WTC11 (cell line): ENCODE measurements at regions not wholly inside any gene's neighbourhood (a gene's known extent, or its start where the extent isn't known, plus 50 kb on each side); places are given as distances from the start of the nearest gene placed in this dataset.

Source experiments
- ATAC-seq: fragments of 200-7000 bp; cut with Tn5 transposase; 2 replicates; pipeline ENCODE4 v1.10.0; 2021; ENCODE audit warnings: mild to moderate bottlenecking, moderate library complexity
- CTCF ChIA-PET: fragments of 300-600 bp; sonication (Branson Sonifier 250); formaldehyde crosslinking; loops from one replicate; lab custom pipeline; 2021; ENCODE audit warnings: antibody characterized with exemption; lab: Charles Lee
- POLR2A ChIA-PET: fragments of 350-600 bp; sonication (Branson Sonifier 250); formaldehyde crosslinking; loops from one replicate; lab custom pipeline; 2021; ENCODE audit warnings: antibody characterized with exemption; lab: Charles Lee
- DNase-seq: peaks from one replicate; pipeline ENCODE4 v3.0.0; 2021; ENCODE audit warnings: low spot score
- H3K27ac Mint-ChIP-seq: 2 replicates; pipeline ENCODE4 v1.8.0; 2021; ENCODE audit warnings: mixed read lengths
- H3K27me3 Mint-ChIP-seq: 2 replicates; pipeline ENCODE4 v1.8.0; 2021; ENCODE audit warnings: low read depth, mild to moderate bottlenecking, moderate library complexity, mixed read lengths
- H3K36me3 Mint-ChIP-seq: 2 replicates; pipeline ENCODE4 v1.8.0; 2021; ENCODE audit warnings: mixed read lengths
- H3K4me1 Mint-ChIP-seq: 2 replicates; pipeline ENCODE4 v1.8.0; 2022; ENCODE audit warnings: mixed read lengths
- H3K4me3 Mint-ChIP-seq: 2 replicates; pipeline ENCODE4 v1.8.0; 2021; ENCODE audit warnings: mild to moderate bottlenecking, moderate library complexity, mixed read lengths
- H3K9me3 Mint-ChIP-seq: 2 replicates; pipeline ENCODE4 v1.8.0; 2021; ENCODE audit warnings: mixed read lengths
- ATF6 ChIP-seq: sonication (generic); formaldehyde crosslinking; IDR thresholded peaks from 2 replicates; pipeline ENCODE4 v1.8.1; 2023; ENCODE audit warnings: mild to moderate bottlenecking, missing genetic modification reagents
- FOXP4 ChIP-seq: sonication (generic); formaldehyde crosslinking; IDR thresholded peaks from 2 replicates; pipeline ENCODE4 v1.8.0; 2022; ENCODE audit warnings: mild to moderate bottlenecking, missing genetic modification reagents
- GRHL2 ChIP-seq: fragments of 250-450 bp; sonication (Bioruptor Pico); IDR thresholded peaks from 2 replicates; pipeline ENCODE4 v1.8.0; 2022; ENCODE audit warnings: mild to moderate bottlenecking, moderate library complexity; ENCODE audit not compliant: insufficient replicate concordance, severe bottlenecking
- KAT7 ChIP-seq: sonication (generic); formaldehyde crosslinking; IDR thresholded peaks from 2 replicates; pipeline ENCODE4 v1.8.1; 2023; ENCODE audit warnings: missing genetic modification reagents, mild to moderate bottlenecking, borderline replicate concordance
- OVOL2 ChIP-seq: fragments of 250-450 bp; sonication (Bioruptor Pico); IDR thresholded peaks from 2 replicates; pipeline ENCODE4 v1.9.0; 2021; ENCODE audit warnings: mild to moderate bottlenecking, borderline replicate concordance
- RELA ChIP-seq: sonication (generic); formaldehyde crosslinking; IDR thresholded peaks from 2 replicates; pipeline ENCODE4 v1.8.1; 2022; ENCODE audit warnings: missing genetic modification reagents, mild to moderate bottlenecking, borderline replicate concordance
- RORB ChIP-seq: fragments of 250-450 bp; sonication (Bioruptor Pico); IDR thresholded peaks from 2 replicates; pipeline ENCODE4 v1.9.0; 2021; ENCODE audit warnings: mild to moderate bottlenecking
- SMAD3 ChIP-seq: sonication (generic); formaldehyde crosslinking; IDR thresholded peaks from 2 replicates; pipeline ENCODE4 v1.8.0; 2022; ENCODE audit warnings: missing genetic modification reagents, mild to moderate bottlenecking, borderline replicate concordance
- TEAD1 ChIP-seq: sonication (generic); formaldehyde crosslinking; IDR thresholded peaks from 2 replicates; pipeline ENCODE4 v1.8.0; 2022; ENCODE audit warnings: mild to moderate bottlenecking, missing genetic modification reagents
- ZNF138 ChIP-seq: sonication (generic); formaldehyde crosslinking; conservative IDR thresholded peaks from 2 replicates; pipeline ENCODE4 v1.8.1; 2022; ENCODE audit warnings: mild to moderate bottlenecking, moderate library complexity, missing genetic modification reagents
- ZNF232 ChIP-seq: sonication (generic); formaldehyde crosslinking; IDR thresholded peaks from 2 replicates; pipeline ENCODE4 v1.8.0; 2022; ENCODE audit warnings: mild to moderate bottlenecking, missing genetic modification reagents
- ZNF263 ChIP-seq: sonication (generic); formaldehyde crosslinking; IDR thresholded peaks from 2 replicates; pipeline ENCODE4 v1.8.1; 2022; ENCODE audit warnings: low read depth, mild to moderate bottlenecking, moderate library complexity, missing genetic modification reagents
- ZNF416 ChIP-seq: fragments of 250-450 bp; sonication (Bioruptor Pico); IDR thresholded peaks from 2 replicates; pipeline ENCODE4 v1.9.0; 2021; ENCODE audit warnings: mild to moderate bottlenecking, inconsistent platforms
- ZNF425 ChIP-seq: fragments of 250-450 bp; sonication (Bioruptor Pico); conservative IDR thresholded peaks from 2 replicates; pipeline ENCODE4 v1.9.0; 2021; ENCODE audit warnings: mild to moderate bottlenecking
- ZSCAN18 ChIP-seq: fragments of 250-450 bp; sonication (Bioruptor Pico); IDR thresholded peaks from 2 replicates; pipeline ENCODE4 v2.1.2; 2022; ENCODE audit warnings: mild to moderate bottlenecking, moderate library complexity
- TF ChIP-seq, protein P1 (sequence below): sonication (generic); formaldehyde crosslinking; IDR thresholded peaks from 2 replicates; pipeline ENCODE4 v1.8.1; 2022; ENCODE audit warnings: mild to moderate bottlenecking, moderate library complexity, missing genetic modification reagents
- TF ChIP-seq, protein P2 (sequence below): sonication (generic); formaldehyde crosslinking; IDR thresholded peaks from 2 replicates; pipeline ENCODE4 v1.8.0; 2023; ENCODE audit warnings: mild to moderate bottlenecking, missing genetic modification reagents
- TF ChIP-seq, protein P3 (sequence below): sonication (generic); formaldehyde crosslinking; IDR thresholded peaks from 2 replicates; pipeline ENCODE4 v1.8.1; 2022; ENCODE audit warnings: missing genetic modification reagents, borderline replicate concordance
- TF ChIP-seq, protein P4 (sequence below): sonication (generic); formaldehyde crosslinking; conservative IDR thresholded peaks from 2 replicates; pipeline ENCODE4 v1.8.1; 2022; ENCODE audit warnings: mild to moderate bottlenecking, missing genetic modification reagents

- TF ChIP-seq RELA (CRISPR knock-in tag): no peak
- TF ChIP-seq OVOL2 (CRISPR knock-in tag): no peak
- no peak for TF ChIP-seq ZNF263
- no peak for TF ChIP-seq ZNF232
- no peak for TF ChIP-seq ZNF138
- TF ChIP-seq ATF6 (CRISPR knock-in tag): no peak
- no peak for TF ChIP-seq ZNF416
- no peak for TF ChIP-seq FOXP4 (CRISPR knock-in tag)
- TF ChIP-seq ZNF425: no peak
- TF ChIP-seq, protein P1, sequence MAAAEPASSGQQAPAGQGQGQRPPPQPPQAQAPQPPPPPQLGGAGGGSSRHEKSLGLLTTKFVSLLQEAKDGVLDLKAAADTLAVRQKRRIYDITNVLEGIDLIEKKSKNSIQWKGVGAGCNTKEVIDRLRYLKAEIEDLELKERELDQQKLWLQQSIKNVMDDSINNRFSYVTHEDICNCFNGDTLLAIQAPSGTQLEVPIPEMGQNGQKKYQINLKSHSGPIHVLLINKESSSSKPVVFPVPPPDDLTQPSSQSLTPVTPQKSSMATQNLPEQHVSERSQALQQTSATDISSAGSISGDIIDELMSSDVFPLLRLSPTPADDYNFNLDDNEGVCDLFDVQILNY (CRISPR knock-in tag): no peak
- no peak for TF ChIP-seq KAT7
- TF ChIP-seq, protein P2, sequence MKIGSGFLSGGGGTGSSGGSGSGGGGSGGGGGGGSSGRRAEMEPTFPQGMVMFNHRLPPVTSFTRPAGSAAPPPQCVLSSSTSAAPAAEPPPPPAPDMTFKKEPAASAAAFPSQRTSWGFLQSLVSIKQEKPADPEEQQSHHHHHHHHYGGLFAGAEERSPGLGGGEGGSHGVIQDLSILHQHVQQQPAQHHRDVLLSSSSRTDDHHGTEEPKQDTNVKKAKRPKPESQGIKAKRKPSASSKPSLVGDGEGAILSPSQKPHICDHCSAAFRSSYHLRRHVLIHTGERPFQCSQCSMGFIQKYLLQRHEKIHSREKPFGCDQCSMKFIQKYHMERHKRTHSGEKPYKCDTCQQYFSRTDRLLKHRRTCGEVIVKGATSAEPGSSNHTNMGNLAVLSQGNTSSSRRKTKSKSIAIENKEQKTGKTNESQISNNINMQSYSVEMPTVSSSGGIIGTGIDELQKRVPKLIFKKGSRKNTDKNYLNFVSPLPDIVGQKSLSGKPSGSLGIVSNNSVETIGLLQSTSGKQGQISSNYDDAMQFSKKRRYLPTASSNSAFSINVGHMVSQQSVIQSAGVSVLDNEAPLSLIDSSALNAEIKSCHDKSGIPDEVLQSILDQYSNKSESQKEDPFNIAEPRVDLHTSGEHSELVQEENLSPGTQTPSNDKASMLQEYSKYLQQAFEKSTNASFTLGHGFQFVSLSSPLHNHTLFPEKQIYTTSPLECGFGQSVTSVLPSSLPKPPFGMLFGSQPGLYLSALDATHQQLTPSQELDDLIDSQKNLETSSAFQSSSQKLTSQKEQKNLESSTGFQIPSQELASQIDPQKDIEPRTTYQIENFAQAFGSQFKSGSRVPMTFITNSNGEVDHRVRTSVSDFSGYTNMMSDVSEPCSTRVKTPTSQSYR: no peak
- no peak for TF ChIP-seq ZSCAN18
- TF ChIP-seq TEAD1 (CRISPR knock-in tag): no peak
- TF ChIP-seq SMAD3 (CRISPR knock-in tag): no peak
- no peak for TF ChIP-seq GRHL2
- TF ChIP-seq, protein P3, sequence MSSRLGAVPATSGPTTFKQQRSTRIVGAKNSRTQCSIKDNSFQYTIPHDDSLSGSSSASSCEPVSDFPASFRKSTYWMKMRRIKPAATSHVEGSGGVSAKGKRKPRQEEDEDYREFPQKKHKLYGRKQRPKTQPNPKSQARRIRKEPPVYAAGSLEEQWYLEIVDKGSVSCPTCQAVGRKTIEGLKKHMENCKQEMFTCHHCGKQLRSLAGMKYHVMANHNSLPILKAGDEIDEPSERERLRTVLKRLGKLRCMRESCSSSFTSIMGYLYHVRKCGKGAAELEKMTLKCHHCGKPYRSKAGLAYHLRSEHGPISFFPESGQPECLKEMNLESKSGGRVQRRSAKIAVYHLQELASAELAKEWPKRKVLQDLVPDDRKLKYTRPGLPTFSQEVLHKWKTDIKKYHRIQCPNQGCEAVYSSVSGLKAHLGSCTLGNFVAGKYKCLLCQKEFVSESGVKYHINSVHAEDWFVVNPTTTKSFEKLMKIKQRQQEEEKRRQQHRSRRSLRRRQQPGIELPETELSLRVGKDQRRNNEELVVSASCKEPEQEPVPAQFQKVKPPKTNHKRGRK (CRISPR knock-in tag): no peak
- TF ChIP-seq, protein P4, sequence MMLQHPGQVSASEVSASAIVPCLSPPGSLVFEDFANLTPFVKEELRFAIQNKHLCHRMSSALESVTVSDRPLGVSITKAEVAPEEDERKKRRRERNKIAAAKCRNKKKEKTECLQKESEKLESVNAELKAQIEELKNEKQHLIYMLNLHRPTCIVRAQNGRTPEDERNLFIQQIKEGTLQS (CRISPR knock-in tag): no peak
- TF ChIP-seq RORB (CRISPR knock-in tag): no peak
- DNase-seq (no peak), ATAC-seq (no peak)
- H3K27ac Mint-ChIP-seq: no peak overlapping the region
- peaks cover 4% of the 10 kb centered on the region for H3K4me1 Mint-ChIP-seq
- H3K9me3 Mint-ChIP-seq: peaks cover 45% of the 10 kb centered on the region
- H3K36me3 Mint-ChIP-seq: peaks cover 46% of the 10 kb centered on the region
- CTCF ChIA-PET: no interaction called here
- H3K27me3 Mint-ChIP-seq: no peaks in the 10 kb centered on the region
- no peak overlapping the region for H3K4me3 Mint-ChIP-seq
- POLR2A ChIA-PET: no interaction called here
Observed at GRCh38 chr4:115424852-115425251, 311.4 kb upstream of the NDST4 start.
